ENCODE measurements at regions not wholly inside any gene's neighbourhood (a gene's known extent, or its start where the extent isn't known, plus 50 kb on each side); places are given as distances from the start of the nearest gene placed in this dataset.

DNA sequence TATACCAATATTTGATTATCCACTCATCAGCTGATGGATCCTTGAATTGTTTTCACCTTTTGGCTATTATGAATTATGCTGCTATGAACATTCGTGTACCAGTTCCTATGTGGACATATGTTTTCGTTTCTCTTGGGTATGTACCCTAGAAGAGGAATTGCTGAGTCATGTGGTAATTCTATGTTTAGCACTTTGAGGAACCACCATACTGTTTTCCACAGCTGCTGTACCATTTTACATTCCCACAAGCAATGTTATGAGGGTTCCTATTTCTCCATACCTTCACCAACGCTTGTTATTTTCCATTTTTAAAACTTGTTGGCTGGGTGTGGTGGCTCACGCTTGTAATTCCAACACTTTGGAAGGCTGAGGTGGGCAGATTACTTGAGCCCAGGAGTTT is 62.9 kb downstream of the RPLP1 start:
- TF ChIP-seq, protein P1, sequence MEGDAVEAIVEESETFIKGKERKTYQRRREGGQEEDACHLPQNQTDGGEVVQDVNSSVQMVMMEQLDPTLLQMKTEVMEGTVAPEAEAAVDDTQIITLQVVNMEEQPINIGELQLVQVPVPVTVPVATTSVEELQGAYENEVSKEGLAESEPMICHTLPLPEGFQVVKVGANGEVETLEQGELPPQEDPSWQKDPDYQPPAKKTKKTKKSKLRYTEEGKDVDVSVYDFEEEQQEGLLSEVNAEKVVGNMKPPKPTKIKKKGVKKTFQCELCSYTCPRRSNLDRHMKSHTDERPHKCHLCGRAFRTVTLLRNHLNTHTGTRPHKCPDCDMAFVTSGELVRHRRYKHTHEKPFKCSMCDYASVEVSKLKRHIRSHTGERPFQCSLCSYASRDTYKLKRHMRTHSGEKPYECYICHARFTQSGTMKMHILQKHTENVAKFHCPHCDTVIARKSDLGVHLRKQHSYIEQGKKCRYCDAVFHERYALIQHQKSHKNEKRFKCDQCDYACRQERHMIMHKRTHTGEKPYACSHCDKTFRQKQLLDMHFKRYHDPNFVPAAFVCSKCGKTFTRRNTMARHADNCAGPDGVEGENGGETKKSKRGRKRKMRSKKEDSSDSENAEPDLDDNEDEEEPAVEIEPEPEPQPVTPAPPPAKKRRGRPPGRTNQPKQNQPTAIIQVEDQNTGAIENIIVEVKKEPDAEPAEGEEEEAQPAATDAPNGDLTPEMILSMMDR (IDR thresholded peaks at IDR 0.05): no peak
- TF ChIP-seq ZFX (IDR thresholded peaks at IDR 0.05; ENCODE audit: borderline replicate concordance): no peak

Data from 22Rv1 (cell line).